GM23338 (cell line): ENCODE measurements at regions not wholly inside any gene's neighbourhood (a gene's known extent, or its start where the extent isn't known, plus 50 kb on each side); places are given as distances from the start of the nearest gene placed in this dataset.
"Not testable (repeated sequence)": the region's sequence is repeated elsewhere in the genome, so short reads cannot be mapped to it uniquely, and the experiment has no call there.

Source experiments
- ATAC-seq: fragments of 200-7000 bp; cut with Tn5 transposase; 3 replicates; pipeline ENCODE4 v1.9.1; 2020
- DNase-seq: peaks from one replicate; pipeline ENCODE4 v3.0.0-alpha.2; 2015; ENCODE audit warnings: low spot score
- H2AFZ ChIP-seq: fragments of 200-600 bp; sonication (generic); 2 replicates; pipeline ENCODE4 v1.8.0; 2016; ENCODE audit warnings: antibody characterized with exemption, mild to moderate bottlenecking, moderate library complexity
- H3F3A ChIP-seq: fragments of 200-600 bp; sonication (generic); replicated peaks from 2 replicates; pipeline ENCODE4 v1.8.0; 2017; ENCODE audit warnings: antibody characterized with exemption, mixed run types, low read depth
- H3K27ac ChIP-seq: fragments of 200-600 bp; sonication (generic); 2 replicates; pipeline ENCODE4 v1.6.1; 2016; ENCODE audit warnings: low read depth
- H3K27me3 ChIP-seq: fragments of 200-600 bp; sonication (generic); 2 replicates; pipeline ENCODE4 v1.8.0; 2016; ENCODE audit warnings: mild to moderate bottlenecking, mixed run types, moderate library complexity; ENCODE audit not compliant: insufficient read depth
- H3K36me3 ChIP-seq: fragments of 200-600 bp; sonication (generic); 2 replicates; pipeline ENCODE4 v1.8.0; 2016; ENCODE audit warnings: mild to moderate bottlenecking; ENCODE audit not compliant: insufficient read depth
- H3K4me1 ChIP-seq: fragments of 200-600 bp; sonication (generic); 2 replicates; pipeline ENCODE4 v1.8.0; 2016; ENCODE audit warnings: mild to moderate bottlenecking, moderate library complexity; ENCODE audit not compliant: insufficient read depth
- H3K4me2 ChIP-seq: fragments of 200-600 bp; sonication (generic); 2 replicates; pipeline ENCODE4 v1.7.1; 2017; ENCODE audit warnings: mixed run types
- H3K4me3 ChIP-seq: fragments of 200-600 bp; sonication (generic); 2 replicates; pipeline ENCODE4 v1.6.1; 2016; ENCODE audit warnings: mixed run types
- H3K79me2 ChIP-seq: fragments of 200-600 bp; sonication (generic); replicated peaks from 2 replicates; pipeline ENCODE4 v1.8.0; 2017; ENCODE audit warnings: mild to moderate bottlenecking; ENCODE audit not compliant: insufficient read depth
- H3K9me2 ChIP-seq: fragments of 200-600 bp; sonication (generic); 2 replicates; pipeline ENCODE4 v1.8.0; 2017; ENCODE audit not compliant: insufficient read depth
- H4K20me1 ChIP-seq: fragments of 200-600 bp; sonication (generic); replicated peaks from 2 replicates; pipeline ENCODE4 v1.8.0; 2017; ENCODE audit warnings: mild to moderate bottlenecking; ENCODE audit not compliant: insufficient read depth
- H3K27ac Mint-ChIP-seq: 2 replicates; pipeline ENCODE4 v1.8.0; 2020; ENCODE audit warnings: inconsistent platforms, mild to moderate bottlenecking, moderate library complexity, mixed read lengths
- H3K27me3 Mint-ChIP-seq: 3 replicates; pipeline ENCODE4 v1.8.0; 2022; ENCODE audit warnings: low read depth, mild to moderate bottlenecking, moderate library complexity, mixed read lengths, inconsistent platforms; ENCODE audit not compliant: insufficient read depth, poor library complexity
- H3K36me3 Mint-ChIP-seq: 3 replicates; pipeline ENCODE4 v1.8.0; 2021; ENCODE audit warnings: low read depth, mild to moderate bottlenecking, inconsistent platforms, moderate library complexity, mixed read lengths
- H3K4me1 Mint-ChIP-seq: 3 replicates; pipeline ENCODE4 v1.8.0; 2020; ENCODE audit warnings: mild to moderate bottlenecking, inconsistent platforms, mixed read lengths
- H3K4me3 Mint-ChIP-seq: 3 replicates; pipeline ENCODE4 v1.8.0; 2021; ENCODE audit warnings: moderate library complexity, mild to moderate bottlenecking, inconsistent platforms, mixed read lengths
- H3K9me3 Mint-ChIP-seq: 3 replicates; pipeline ENCODE4 v1.8.0; 2020; ENCODE audit warnings: moderate library complexity, mild to moderate bottlenecking, inconsistent platforms, mixed read lengths
- CREB1 ChIP-seq: fragments of 250-450 bp; sonication (Bioruptor Pico); IDR thresholded peaks from 2 replicates; pipeline ENCODE4 v1.5.0; 2020; ENCODE audit warnings: low read depth, mild to moderate bottlenecking, moderate library complexity
- CTCF ChIP-seq, 2 experiments: fragments of 200-600 bp in 1 of 2; sonication (generic) in 1 of 2; conservative IDR thresholded peaks; 2 replicates each; pipeline versions ENCODE4 v1.5.1 to v1.6.1; 2016 to 2017; ENCODE audit warnings: antibody characterized with exemption in 2 of 2, low read depth in 2 of 2, mild to moderate bottlenecking in 2 of 2, moderate library complexity in 1 of 2
- EZH2 ChIP-seq: fragments of 200-600 bp; sonication (generic); IDR thresholded peaks from one replicate; pipeline ENCODE4 v1.8.0; 2017; ENCODE audit warnings: antibody characterized with exemption, mild to moderate bottlenecking, low read depth; ENCODE audit not compliant: unreplicated experiment
- REST ChIP-seq: IDR thresholded peaks from one replicate; pipeline ENCODE4 v1.6.1; 2018; ENCODE audit warnings: antibody characterized with exemption; ENCODE audit not compliant: unreplicated experiment

- not testable (repeated sequence) for H3K9me2 ChIP-seq, H3K4me2 ChIP-seq, H3K36me3 ChIP-seq, H3K4me3 ChIP-seq, ATAC-seq, H3K79me2 ChIP-seq, H3K27me3 ChIP-seq, H4K20me1 ChIP-seq, H3K4me3 Mint-ChIP-seq, H3K27ac ChIP-seq, H3K4me1 Mint-ChIP-seq, H3F3A ChIP-seq, DNase-seq, H3K27me3 Mint-ChIP-seq, H3K4me1 ChIP-seq
- Mint-ChIP-seq H3K36me3 (peaks cover 12% of the 10 kb centered on the region), H3K27ac (peak overlapping the region; percentile 45; the same call in 1 of the 2 replicates), H3K9me3 (peaks cover 27% of the 10 kb centered on the region)
- H2AFZ ChIP-seq, result 0 out of 2 replicates have a peak overlapping the region, but pooled peaks have one; percentile 35
Measured at GRCh38 chrX:1880884-1881817, 266.3 kb downstream of the ASMT start.

- no peaks in the 10 kb centered on the region for H4K20me1 ChIP-seq
- DNase-seq (no peak), ATAC-seq (no peak)
- Mint-ChIP-seq H3K36me3 (peaks cover 13% of the 10 kb centered on the region), H3K27ac (0 out of 2 replicates have a peak overlapping the region, but pooled peaks have one; percentile 11), H3K27me3 (peaks cover 4% of the 10 kb centered on the region), H3K9me3 (peaks cover 31% of the 10 kb centered on the region), H3K4me1 (peaks cover 9% of the 10 kb centered on the region), H3K4me3 (no peak overlapping the region)
- H3K36me3 ChIP-seq, result no peaks in the 10 kb centered on the region
- TF ChIP-seq EZH2 (no peak), REST (no peak)
- H3K79me2 ChIP-seq, result no peaks in the 10 kb centered on the region
- H3K4me1 ChIP-seq, result peaks cover 4% of the 10 kb centered on the region; the same call in 1 of the 2 replicates
- peak overlapping the region; percentile 93 for H2AFZ ChIP-seq
- H3K27ac ChIP-seq, result no peak overlapping the region
- no peak overlapping the region for H3K4me3 ChIP-seq
- 0 out of 2 replicates have a peak, but pooled peaks cover 6% of the 10 kb centered on the region for H3K9me2 ChIP-seq
- no peaks in the 10 kb centered on the region for H3K27me3 ChIP-seq
- no peaks in the 10 kb centered on the region for H3F3A ChIP-seq
- H3K4me2 ChIP-seq, result no peak overlapping the region
Measured at GRCh38 chrX:1883772-1884171, 268.9 kb downstream of the ASMT start.

GRCh38 chrX:1884446-1884845 is 269.6 kb downstream of the ASMT start:
- H3F3A ChIP-seq, result no peaks in the 10 kb centered on the region
- H3K27me3 ChIP-seq, result no peaks in the 10 kb centered on the region
- no peak overlapping the region for H3K4me2 ChIP-seq
- H3K4me3 ChIP-seq, result no peak overlapping the region
- H2AFZ ChIP-seq, result no peak overlapping the region
- H3K79me2 ChIP-seq, result no peaks in the 10 kb centered on the region
- H3K27ac ChIP-seq, result no peak overlapping the region
- H3K27me3 Mint-ChIP-seq, result peaks cover 4% of the 10 kb centered on the region
- no peaks in the 10 kb centered on the region for H3K36me3 ChIP-seq
- no peaks in the 10 kb centered on the region for H4K20me1 ChIP-seq
- peaks cover 9% of the 10 kb centered on the region for H3K4me1 Mint-ChIP-seq
- H3K36me3 Mint-ChIP-seq, result peaks cover 12% of the 10 kb centered on the region
- DNase-seq, result no peak
- H3K9me3 Mint-ChIP-seq, result peaks cover 29% of the 10 kb centered on the region
- ATAC-seq, result no peak
- H3K27ac Mint-ChIP-seq, result no peak overlapping the region
- H3K4me1 ChIP-seq, result peaks cover 4% of the 10 kb centered on the region; the same call in 1 of the 2 replicates
- H3K9me2 ChIP-seq, result 0 out of 2 replicates have a peak, but pooled peaks cover 6% of the 10 kb centered on the region
- H3K4me3 Mint-ChIP-seq, result no peak overlapping the region
- TF ChIP-seq CTCF (conservative IDR thresholded peaks at IDR 0.05; ENCODE audit: low read depth in 2 of 2), result no peak
- no peak for TF ChIP-seq REST
- TF ChIP-seq CREB1 (CRISPR knock-in tag), result no peak
